NCI-H1930 (cell line): ENCODE measurements at regions not wholly inside any gene's neighbourhood (a gene's known extent, or its start where the extent isn't known, plus 50 kb on each side); places are given as distances from the start of the nearest gene placed in this dataset.

ENCODE experiments used
- DNase-seq, 2 experiments: peaks; one replicate each; lab custom pipeline; 2025; lab: John Stamatoyannopoulos, UW

GRCh38 chr20:22504829-22505377, 79.5 kb downstream of the FOXA2 start:
- DNase-seq, result no peak

- DNase-seq, result no peak
Observed at GRCh38 chr20:22503577-22503976, 80.8 kb downstream of the FOXA2 start.

- DNase-seq, result no peak
Observed at GRCh38 chr20:22502731-22503191, 81.6 kb downstream of the FOXA2 start.

GRCh38 chr20:22501566-22502344, 82.6 kb downstream of the FOXA2 start:
- DNase-seq, result no peak

GRCh38 chr20:22501034-22501433, 83.3 kb downstream of the FOXA2 start:
- DNase-seq, result no peak

GRCh38 chr20:22499515-22500166, 84.7 kb downstream of the FOXA2 start:
- DNase-seq, result no peak

- DNase-seq, result no peak
Observed at GRCh38 chr20:22496817-22497216, 87.6 kb downstream of the FOXA2 start.

GRCh38 chr20:22495789-22496188, 88.6 kb downstream of the FOXA2 start:
- no peak for DNase-seq

- DNase-seq, result no peak
Observed at GRCh38 chr20:22495172-22495571, 89.2 kb downstream of the FOXA2 start.

GRCh38 chr20:22492497-22492896, 91.9 kb downstream of the FOXA2 start:
- no peak for DNase-seq

GRCh38 chr20:22491194-22491505, 93.2 kb downstream of the FOXA2 start:
- no peak for DNase-seq

GRCh38 chr20:22490287-22491193, 93.8 kb downstream of the FOXA2 start:
- DNase-seq, result peak; percentile 99

GRCh38 chr20:22489626-22490286, 94.6 kb downstream of the FOXA2 start:
- DNase-seq, result peak in 1 of 2 experiments; percentile 50

- DNase-seq, result no peak
Observed at GRCh38 chr20:22480336-22480735, 104.0 kb downstream of the FOXA2 start.

GRCh38 chr20:22475662-22476061, 108.7 kb downstream of the FOXA2 start:
- no peak for DNase-seq

- no peak for DNase-seq
Observed at GRCh38 chr20:22474224-22474623, 110.1 kb downstream of the FOXA2 start.

- no peak for DNase-seq
Observed at GRCh38 chr20:22473293-22473692, 111.1 kb downstream of the FOXA2 start.

GRCh38 chr20:22472447-22473100, 111.8 kb downstream of the FOXA2 start:
- no peak for DNase-seq

GRCh38 chr20:22471156-22471836, 113.1 kb downstream of the FOXA2 start:
- DNase-seq, result peak; percentile 62 to 66

GRCh38 chr20:22470620-22471026, 113.7 kb downstream of the FOXA2 start:
- DNase-seq, result no peak
